ENCODE measurements at regions not wholly inside any gene's neighbourhood (a gene's known extent, or its start where the extent isn't known, plus 50 kb on each side); places are given as distances from the start of the nearest gene placed in this dataset.

- TF ChIP-seq EZH2 (IDR thresholded peaks at IDR 0.05; ENCODE audit: borderline replicate concordance, low read depth, low read length, poor library complexity, severe bottlenecking) = no peak
- TF ChIP-seq CTCF (conservative IDR thresholded peaks at IDR 0.05; ENCODE audit: low read depth, low read length) = no peak
Measured at GRCh38 chr5:129174480-129174879, 79.9 kb downstream of the ISOC1 start.

Measured in A673 (cell line).